DND-41 (cell line): ENCODE measurements at regions not wholly inside any gene's neighbourhood (a gene's known extent, or its start where the extent isn't known, plus 50 kb on each side); places are given as distances from the start of the nearest gene placed in this dataset.

ENCODE experiments used
- CTCF ChIP-seq: IDR thresholded peaks from 2 replicates; pipeline ENCODE4 v1.5.1; 2012; ENCODE audit warnings: borderline replicate concordance, low read length, moderate library complexity, mild to moderate bottlenecking; ENCODE audit not compliant: poor library complexity, severe bottlenecking; ENCODE audit errors: extremely low read depth
- EZH2 ChIP-seq: IDR thresholded peaks from 3 replicates; pipeline ENCODE4 v1.6.1; 2012; ENCODE audit warnings: borderline replicate concordance, low read depth, mild to moderate bottlenecking, moderate library complexity, low read length, inconsistent platforms; ENCODE audit not compliant: severe bottlenecking

GRCh38 chr3:150227839-150228238, 180.3 kb upstream of the TSC22D2 start:
- TF ChIP-seq CTCF, result peak; percentile 77
- TF ChIP-seq EZH2, result no peak
